ENCODE measurements at regions not wholly inside any gene's neighbourhood (a gene's known extent, or its start where the extent isn't known, plus 50 kb on each side); places are given as distances from the start of the nearest gene placed in this dataset.

DNA sequence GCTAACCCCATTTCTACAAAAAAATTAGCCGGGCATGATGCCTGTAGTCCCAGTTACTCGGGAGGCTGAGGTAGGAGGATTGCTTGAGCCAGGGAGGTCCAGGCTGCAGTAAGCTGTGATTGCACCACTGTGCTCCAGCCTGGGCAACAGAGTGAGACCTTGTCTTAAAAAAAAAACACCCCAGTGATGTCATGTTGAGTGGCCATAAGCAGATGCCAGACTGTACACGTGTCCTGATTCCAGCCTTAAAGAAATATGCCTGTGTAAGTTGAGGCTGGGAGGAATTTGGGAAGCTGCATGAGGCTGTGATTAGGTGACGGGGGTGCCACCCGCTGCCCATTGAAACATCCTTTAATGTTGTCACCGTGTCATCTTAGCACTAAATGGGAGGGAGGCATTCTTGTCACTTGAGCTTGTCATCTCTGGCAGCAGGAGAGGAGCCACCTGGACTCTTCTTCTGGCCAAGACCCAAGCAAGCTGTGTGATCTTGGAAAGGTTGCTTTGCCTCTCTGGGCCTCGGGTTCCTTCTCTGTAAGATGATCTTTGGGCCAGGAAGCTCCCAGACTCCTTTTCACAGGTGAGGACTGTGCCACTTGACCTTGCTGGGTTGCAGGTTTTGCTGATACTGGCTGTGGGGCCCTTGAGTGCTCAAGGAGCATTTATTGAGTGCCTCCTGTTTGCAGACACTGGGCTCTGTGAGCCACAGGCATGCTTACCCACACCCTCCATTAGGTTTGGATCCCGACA lies 98.3 kb upstream of the CIBAR2 start:
- intact Hi-C loops (cut with DNase I) = no loop called here
- Histone ChIP-seq H3K27ac (no peak overlapping the region), H3K4me3 (no peak overlapping the region), H3K9me3 (no peaks in the 10 kb centered on the region), H3K4me1 (peaks cover 3 to 33% (median 20%) of the 10 kb centered on the region in 3 donors), H3K27me3 (no peaks in the 10 kb centered on the region), H3K36me3 (no peaks in the 10 kb centered on the region)
- TF ChIP-seq, protein P1, sequence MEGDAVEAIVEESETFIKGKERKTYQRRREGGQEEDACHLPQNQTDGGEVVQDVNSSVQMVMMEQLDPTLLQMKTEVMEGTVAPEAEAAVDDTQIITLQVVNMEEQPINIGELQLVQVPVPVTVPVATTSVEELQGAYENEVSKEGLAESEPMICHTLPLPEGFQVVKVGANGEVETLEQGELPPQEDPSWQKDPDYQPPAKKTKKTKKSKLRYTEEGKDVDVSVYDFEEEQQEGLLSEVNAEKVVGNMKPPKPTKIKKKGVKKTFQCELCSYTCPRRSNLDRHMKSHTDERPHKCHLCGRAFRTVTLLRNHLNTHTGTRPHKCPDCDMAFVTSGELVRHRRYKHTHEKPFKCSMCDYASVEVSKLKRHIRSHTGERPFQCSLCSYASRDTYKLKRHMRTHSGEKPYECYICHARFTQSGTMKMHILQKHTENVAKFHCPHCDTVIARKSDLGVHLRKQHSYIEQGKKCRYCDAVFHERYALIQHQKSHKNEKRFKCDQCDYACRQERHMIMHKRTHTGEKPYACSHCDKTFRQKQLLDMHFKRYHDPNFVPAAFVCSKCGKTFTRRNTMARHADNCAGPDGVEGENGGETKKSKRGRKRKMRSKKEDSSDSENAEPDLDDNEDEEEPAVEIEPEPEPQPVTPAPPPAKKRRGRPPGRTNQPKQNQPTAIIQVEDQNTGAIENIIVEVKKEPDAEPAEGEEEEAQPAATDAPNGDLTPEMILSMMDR (IDR thresholded peaks at IDR 0.05) = no peak
- 81 to 83% methylated on average over 8 of the region's 8 CpGs for WGBS, 2 donors
- DNase-seq (no peak), FAIRE-seq (no peak), ATAC-seq (no peak)

DNA sequence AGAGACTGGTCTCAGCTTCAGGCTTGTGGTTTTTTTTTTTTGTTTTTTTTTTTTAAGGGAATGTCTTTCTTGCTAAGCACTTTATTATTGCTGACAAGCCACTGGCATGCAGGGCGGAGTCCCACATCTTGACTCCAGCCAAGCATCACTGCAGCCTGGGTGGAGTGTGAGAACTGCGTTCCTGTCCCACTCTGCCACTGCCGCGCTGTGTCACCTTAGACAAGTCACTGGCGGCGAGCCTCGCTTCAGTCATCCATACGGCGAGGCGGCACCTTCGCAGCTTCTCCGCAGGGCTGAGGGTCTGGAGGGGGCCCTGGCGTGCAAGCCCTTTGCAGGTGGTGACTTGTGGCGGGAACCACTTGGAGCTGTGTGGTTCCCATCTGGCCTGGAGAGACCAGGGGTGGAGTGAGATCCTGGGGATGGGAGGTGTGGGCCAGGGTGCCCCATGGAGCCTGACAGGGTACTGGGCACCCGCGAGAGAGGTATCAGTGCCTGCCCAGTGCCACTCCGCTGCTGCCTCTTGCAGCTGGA lies 99.1 kb upstream of the CIBAR2 start:
- ATAC-seq = no peak
- Histone ChIP-seq H3K27me3 (no peaks in the 10 kb centered on the region), H3K4me1 (peaks cover 2 to 30% (median 18%) of the 10 kb centered on the region in 3 donors), H3K27ac (no peak overlapping the region), H3K4me3 (no peak overlapping the region), H3K9me3 (no peaks in the 10 kb centered on the region), H3K36me3 (no peaks in the 10 kb centered on the region)
- 92 to 93% methylated on average over 17 of the region's 17 CpGs for WGBS, 2 donors
- no peak for FAIRE-seq
- TF ChIP-seq, protein P1 (IDR thresholded peaks at IDR 0.05) = no peak
- DNase-seq = no peak
- intact Hi-C loops (cut with DNase I) = no loop called here

DNA sequence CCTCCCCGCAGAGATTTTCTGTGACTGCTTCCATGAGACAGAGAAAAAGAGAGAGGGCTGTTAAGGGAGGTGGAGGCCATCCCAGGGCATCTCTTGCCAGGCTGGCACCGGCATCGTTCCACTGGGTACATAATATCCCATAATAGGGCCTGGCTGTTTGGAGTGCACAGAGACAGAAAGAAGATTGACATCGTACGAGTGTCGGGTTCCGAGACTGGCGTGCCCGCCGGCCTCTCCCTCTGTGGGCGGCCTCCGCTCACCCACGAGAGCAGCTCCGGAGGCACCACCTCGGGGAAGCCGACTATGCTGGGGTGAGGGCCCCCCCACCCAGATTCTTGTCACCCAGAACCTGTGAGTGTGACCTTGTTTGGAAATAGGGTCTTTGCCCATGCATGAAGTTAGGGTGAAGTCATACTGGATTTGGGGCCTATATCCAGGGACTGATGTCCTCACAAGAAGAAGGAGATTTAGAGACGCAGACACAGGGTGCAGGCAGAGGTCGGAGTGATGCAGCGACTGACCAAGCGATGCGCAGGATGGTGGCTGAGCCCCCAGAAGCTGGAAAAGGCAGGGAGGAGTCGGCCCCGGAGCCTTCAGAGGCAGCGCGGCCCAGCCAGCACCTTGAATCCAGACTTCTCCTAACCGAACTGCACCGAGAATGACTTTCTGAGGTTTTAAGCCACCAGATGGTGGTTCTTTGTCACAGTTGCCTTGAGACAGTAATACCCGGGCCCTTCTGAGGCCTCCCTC lies 101.8 kb upstream of the CIBAR2 start:
- ATAC-seq (no peak), FAIRE-seq (no peak), DNase-seq (no peak)
- TF ChIP-seq, protein P1 (IDR thresholded peaks at IDR 0.05) = no peak
- intact Hi-C loops (cut with DNase I) = no loop called here
- no peaks in the 10 kb centered on the region for H3K27me3 ChIP-seq
- 90 to 92% methylated on average over 23 to 28 of the region's 28 CpGs for whole genome bisulfite sequencing, 2 donors
- peaks cover 0 to 23% (median 16%) of the 10 kb centered on the region in 3 donors for H3K4me1 ChIP-seq
- H3K4me3 ChIP-seq = no peak overlapping the region
- H3K27ac ChIP-seq = peak overlapping the region in 2 of 4 donors; percentile 48 to 56
- no peaks in the 10 kb centered on the region for H3K9me3 ChIP-seq
- no peaks in the 10 kb centered on the region for H3K36me3 ChIP-seq

DNA sequence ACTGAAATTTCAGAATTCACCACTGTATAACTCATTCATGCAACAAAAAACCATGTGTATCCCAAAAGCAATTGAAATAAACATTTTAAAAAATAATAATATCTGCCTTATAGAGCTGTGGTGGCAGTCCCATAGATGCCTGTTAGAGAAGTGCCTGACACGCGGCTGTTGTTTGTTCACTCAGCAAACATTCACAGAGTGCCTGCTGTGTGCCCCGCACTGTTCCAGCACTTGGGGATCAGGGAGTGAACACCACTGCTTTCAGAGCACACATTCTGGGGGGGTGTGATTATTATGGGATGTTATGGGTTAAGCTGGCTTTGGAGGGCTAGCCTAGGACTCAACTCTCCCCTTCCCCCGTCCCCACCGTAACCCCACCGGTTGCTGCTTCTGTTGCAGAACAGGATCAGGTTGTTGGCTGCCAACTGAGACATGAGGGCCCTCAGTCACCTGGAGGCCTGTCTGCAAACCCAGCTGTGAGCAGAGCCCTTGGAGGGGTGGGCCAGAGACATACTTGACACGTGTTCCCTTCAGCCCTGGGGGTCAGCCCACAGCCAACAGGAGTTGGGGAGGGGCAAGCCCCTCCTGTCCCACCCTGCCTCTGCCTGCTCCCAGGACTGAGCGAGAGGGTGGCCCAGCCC lies 103.3 kb upstream of the CIBAR2 start:
- DNase-seq (no peak), FAIRE-seq (no peak), ATAC-seq (no peak)
- WGBS, 2 donors = 71 to 73% methylated on average over 8 of the region's 8 CpGs
- H3K27me3 ChIP-seq = no peaks in the 10 kb centered on the region
- H3K36me3 ChIP-seq = no peaks in the 10 kb centered on the region
- H3K4me1 ChIP-seq = peaks cover 9 to 22% (median 15%) of the 10 kb centered on the region in 3 donors
- TF ChIP-seq, protein P1 (IDR thresholded peaks at IDR 0.05) = no peak
- no peak overlapping the region for H3K27ac ChIP-seq
- no peaks in the 10 kb centered on the region for H3K9me3 ChIP-seq
- intact Hi-C loops (cut with DNase I) = no loop called here
- H3K4me3 ChIP-seq = no peak overlapping the region

All from pancreas (tissue), 10 donors.